ENCODE measurements at regions not wholly inside any gene's neighbourhood (a gene's known extent, or its start where the extent isn't known, plus 50 kb on each side); places are given as distances from the start of the nearest gene placed in this dataset.

DNA sequence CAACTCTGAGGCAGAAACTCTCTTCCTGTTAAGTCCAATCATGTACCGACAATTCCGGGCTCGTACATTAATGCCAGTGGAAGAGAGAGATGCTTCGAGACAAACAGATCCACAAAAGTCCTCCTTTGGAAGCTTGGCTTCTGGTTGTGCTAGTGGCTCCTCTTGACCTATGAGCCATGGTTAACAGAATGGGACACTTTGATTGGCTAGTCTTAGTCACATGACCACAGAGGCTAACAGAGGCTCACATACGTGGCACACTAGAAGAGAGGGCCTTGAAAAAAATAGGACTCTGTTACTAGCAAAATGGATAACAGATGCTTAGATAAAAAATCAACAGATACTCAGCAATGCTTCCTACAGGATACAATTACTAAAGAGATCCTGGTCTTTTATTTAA is 1211.9 kb upstream of the GYPC start:
- FAIRE-seq (no peak), DNase-seq (ENCODE audit: extremely low spot score, insufficient read length, low read depth) (no peak)

DNA sequence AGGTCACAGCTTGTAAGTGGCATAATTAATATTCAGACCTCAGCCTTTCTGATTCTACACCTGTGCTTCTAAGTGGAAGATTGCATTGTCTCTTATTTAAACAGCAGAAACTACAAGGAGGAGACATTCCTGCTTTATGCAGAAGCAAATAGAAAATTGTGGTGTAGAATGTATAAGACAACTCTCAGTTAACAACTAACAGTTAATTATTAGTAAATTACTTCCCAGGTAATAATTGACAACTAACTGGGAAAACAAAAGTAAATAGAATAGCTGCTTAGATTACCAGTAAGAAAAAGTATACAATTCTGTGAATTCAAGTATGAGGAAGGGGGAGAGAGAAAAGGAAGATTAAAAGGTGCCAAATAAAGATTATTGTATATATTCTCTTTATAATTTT is 1210.5 kb upstream of the GYPC start:
- no peak for FAIRE-seq
- no peak for DNase-seq (ENCODE audit: extremely low spot score, insufficient read length, low read depth)

GRCh38 chr2:125450092-125450491 is 1205.9 kb upstream of the GYPC start:
- FAIRE-seq (no peak), DNase-seq (ENCODE audit: extremely low spot score, insufficient read length, low read depth) (no peak)

GRCh38 chr2:125455110-125455509 is 1200.8 kb upstream of the GYPC start:
- FAIRE-seq, result no peak

GRCh38 chr2:125456693-125457363 is 1199.1 kb upstream of the GYPC start:
- DNase-seq (ENCODE audit: extremely low spot score, insufficient read length, low read depth), result no peak
- FAIRE-seq, result no peak

More at GRCh38 chr2:125455110-125455509, 1200.8 kb upstream of the GYPC start:
- DNase-seq (ENCODE audit: extremely low spot score, insufficient read length, low read depth), result no peak

DNA sequence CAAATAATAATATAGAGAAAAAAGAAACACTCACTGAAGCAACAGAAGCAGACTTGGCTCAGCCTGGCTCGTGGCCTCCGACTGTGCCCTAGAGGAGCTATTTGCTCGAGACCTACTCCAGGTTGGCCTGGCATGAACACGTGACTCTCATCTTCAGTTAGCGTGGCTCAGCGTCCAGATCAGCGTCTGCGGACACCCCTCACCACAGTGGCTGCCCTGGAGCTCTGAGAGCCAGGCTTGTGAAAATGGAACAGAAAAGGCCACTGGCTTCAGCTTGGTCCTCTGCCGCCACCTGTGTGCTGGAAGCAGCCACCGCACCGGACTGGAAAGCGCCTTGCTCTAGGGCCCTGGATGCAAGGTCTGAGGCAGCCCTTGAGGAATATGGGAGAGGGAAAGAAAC is 1184.0 kb upstream of the GYPC start:
- DNase-seq (ENCODE audit: extremely low spot score, insufficient read length, low read depth), result peak; percentile 1
- no peak for FAIRE-seq

DNA sequence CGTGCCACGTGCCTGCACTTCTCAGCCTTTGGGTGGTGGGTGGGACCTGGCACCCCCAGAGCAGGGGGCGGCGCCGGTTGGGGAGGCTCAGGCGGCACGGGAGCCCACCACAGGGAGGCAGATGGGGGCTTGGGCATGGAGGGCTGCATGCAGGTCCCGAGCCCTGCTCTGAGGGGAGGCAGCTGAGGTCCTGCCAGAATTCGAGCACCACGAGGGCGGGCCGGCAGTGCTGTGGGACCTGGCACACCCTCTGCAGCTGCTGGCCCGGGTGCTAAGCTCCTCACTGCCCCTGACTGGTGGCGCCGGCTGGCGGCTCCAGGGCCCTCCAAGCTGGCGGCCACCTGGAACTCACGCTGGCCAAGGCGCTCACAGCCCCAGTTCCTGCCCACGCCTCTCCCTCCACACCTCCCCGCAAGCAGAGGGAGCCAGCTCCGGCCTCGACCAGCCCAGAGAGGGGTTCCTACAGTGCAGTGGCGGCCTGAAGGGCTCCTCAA is 1176.8 kb upstream of the GYPC start:
- FAIRE-seq, result no peak

GRCh38 chr2:125490308-125490707 is 1165.7 kb upstream of the GYPC start:
- FAIRE-seq (no peak), DNase-seq (ENCODE audit: extremely low spot score, insufficient read length, low read depth) (no peak)

More for the DNA sequence above, 1176.8 kb upstream of the GYPC start:
- no peak for DNase-seq (ENCODE audit: extremely low spot score, insufficient read length, low read depth)

DNA sequence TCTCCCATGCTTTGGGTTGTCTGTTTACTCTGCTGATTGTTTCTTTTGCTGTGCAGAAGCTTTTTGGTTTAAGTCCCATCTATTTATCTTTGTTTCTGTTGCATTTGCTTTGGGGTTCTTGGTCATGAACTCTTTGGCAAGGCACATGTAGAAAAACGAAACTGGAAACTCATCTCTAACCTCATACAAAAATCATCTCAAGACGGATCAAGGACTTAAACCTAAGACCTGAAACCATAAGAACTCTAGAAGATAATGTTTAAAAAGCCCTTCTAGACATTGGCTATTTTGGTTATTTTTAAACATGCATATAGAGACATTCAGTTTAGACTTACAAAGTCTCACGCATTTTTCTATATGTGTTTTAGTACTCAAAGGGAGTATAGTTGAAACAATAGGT is 1164.3 kb upstream of the GYPC start:
- DNase-seq (ENCODE audit: extremely low spot score, insufficient read length, low read depth), result no peak
- FAIRE-seq, result peak; percentile 41

GRCh38 chr2:125512313-125512712 is 1143.6 kb upstream of the GYPC start:
- DNase-seq (ENCODE audit: extremely low spot score, insufficient read length, low read depth) (no peak), FAIRE-seq (no peak)

- FAIRE-seq, result no peak
- no peak for DNase-seq (ENCODE audit: extremely low spot score, insufficient read length, low read depth)
Observed at GRCh38 chr2:125516496-125517109, 1139.4 kb upstream of the GYPC start.

GRCh38 chr2:125526093-125526492 is 1129.9 kb upstream of the GYPC start:
- no peak for FAIRE-seq

GRCh38 chr2:125535089-125535488 is 1120.9 kb upstream of the GYPC start:
- DNase-seq (ENCODE audit: extremely low spot score, insufficient read length, low read depth) (no peak), FAIRE-seq (no peak)

More at GRCh38 chr2:125526093-125526492, 1129.9 kb upstream of the GYPC start:
- no peak for DNase-seq (ENCODE audit: extremely low spot score, insufficient read length, low read depth)

DNA sequence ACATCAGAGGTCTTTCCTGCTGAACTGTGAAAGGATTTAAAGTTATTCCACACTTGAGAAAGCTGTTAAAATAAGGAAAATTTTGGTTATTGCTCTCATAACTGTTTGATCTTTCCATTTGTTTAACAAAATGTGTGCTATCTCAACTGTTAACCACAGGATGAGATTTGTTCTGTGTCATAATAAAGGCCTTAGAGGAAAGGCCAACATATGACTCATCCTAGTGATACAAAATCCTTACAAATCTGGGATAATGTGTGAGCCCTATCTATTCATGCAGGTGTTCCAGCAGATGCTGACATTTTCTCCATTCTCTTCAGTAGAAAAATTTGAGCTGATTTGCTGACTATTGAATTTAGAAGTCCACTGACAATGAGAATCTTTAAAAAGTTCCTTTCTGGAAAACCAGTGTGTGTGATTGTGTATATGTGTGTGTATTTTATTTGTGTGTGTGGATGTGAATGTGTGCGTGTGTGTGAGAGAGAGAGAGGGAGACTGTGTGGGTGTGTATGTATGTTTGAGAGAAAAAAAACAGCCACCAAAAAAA is 1111.9 kb upstream of the GYPC start:
- no peak for FAIRE-seq
- no peak for DNase-seq (ENCODE audit: extremely low spot score, insufficient read length, low read depth)

DNA sequence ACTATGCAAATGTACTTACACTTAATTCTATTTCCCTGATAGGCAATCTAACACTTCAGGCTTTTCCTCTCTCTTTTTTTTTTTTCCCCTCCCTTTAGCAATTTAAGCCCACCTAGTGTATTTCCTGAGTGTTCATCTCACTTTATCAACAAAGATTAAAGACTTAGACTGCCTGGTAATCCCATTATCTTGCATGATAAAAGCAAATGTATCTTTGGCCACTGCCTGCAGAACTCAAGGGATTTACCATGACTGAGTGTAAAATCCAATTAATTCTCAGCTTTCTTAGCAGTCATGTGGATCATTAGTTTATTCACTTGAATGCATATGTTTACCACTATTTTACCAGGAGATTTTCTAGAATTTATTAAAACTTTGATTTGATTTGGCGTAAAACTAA is 1102.2 kb upstream of the GYPC start:
- DNase-seq (ENCODE audit: extremely low spot score, insufficient read length, low read depth) (no peak), FAIRE-seq (no peak)

DNA sequence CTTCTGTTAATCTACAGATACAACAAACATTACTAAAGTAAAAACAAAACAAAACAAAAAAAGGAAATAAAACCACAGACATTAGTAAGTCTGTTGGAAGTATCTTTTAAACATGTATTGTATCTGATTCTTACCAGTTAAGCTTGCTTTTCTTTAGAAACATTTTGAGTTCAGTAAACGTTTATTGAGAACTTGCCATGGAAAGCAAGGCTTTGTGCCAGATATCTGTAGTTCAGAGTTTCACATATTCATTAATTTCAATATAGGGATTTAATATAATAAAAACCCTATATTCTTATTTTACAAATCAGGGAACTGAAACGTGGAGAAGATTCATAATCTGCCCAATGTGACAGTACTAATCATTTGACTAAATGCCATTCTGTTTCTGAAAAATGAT is 1101.0 kb upstream of the GYPC start:
- no peak for DNase-seq (ENCODE audit: extremely low spot score, insufficient read length, low read depth)
- no peak for FAIRE-seq

DNA sequence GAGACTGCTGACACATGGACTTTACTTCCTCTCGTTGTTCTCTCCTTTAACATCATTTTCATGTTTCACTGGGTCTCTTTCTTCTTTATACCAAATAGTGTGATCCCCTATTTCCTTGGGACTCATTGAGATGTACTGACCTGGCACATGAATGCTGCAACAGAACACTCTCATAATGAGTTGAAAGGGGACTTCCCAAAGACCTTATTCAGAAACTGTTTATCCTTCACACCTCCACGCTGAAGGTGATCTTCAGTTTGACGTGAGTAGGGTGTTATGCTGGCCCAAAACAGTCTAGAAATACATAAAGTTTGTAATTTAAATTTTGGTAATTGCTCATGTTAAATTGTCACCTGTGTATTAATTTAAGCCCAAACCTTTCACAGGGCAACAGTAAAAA is 1096.8 kb upstream of the GYPC start:
- DNase-seq (ENCODE audit: extremely low spot score, insufficient read length, low read depth) (no peak), FAIRE-seq (no peak)

DNA sequence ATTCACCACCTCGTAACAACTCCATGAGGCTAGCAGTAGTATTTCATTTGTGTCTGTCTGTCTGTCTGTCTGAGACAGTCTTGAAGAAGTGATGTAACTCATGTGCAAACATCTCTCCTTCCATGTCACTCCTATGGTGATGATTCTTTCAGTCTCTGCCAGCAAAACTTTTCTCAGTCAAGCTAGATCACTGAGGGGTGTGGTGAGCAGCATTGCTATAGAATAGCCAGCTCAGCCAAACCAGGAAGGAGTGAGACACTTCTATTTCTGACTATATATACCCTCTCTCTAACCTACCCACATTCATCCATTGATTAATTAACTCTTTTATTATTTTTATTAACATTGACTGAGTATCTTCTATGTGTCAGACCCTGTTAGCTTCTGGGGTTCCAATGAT is 1095.1 kb upstream of the GYPC start:
- no peak for FAIRE-seq
- no peak for DNase-seq (ENCODE audit: extremely low spot score, insufficient read length, low read depth)

GRCh38 chr2:125561302-125561701 is 1094.7 kb upstream of the GYPC start:
- FAIRE-seq, result no peak
- DNase-seq (ENCODE audit: extremely low spot score, insufficient read length, low read depth), result no peak

DNA sequence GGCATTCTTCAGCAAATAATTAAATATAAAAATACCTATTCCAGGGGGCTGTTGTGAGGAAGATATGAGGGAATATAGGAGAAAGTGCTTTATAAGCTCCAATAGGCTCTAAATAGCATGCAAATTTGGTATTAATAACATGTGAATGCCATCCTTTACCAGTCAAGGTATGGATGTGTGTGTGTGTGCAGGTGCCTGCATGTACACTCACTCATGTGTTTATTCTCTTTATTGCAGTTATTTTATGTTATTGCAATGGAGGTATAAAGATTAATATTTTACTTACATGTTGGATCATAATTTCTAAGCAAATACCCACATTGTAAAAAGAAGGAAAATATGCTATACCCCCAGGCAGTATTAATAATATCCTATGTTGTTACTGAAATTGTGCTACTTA is 1093.0 kb upstream of the GYPC start:
- FAIRE-seq, result no peak

DNA sequence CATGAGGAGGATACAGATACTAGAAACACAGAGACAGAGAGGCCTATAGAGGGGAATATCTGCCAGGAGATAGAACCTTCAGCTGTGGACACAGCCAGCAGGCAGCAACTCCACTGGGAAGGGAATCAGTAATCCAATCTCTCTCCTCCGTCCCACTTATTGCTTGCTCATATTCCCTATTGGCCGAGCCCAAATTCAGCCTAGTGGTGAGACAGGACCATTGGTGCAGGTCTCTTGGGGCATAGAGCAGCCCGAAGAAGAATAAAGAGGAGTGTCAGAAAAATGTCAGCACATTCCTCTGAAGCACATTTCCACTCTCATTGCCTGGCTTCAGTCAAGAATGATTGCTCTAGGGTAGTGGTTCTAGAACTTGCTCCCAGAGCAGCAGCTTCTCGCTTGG is 1091.5 kb upstream of the GYPC start:
- FAIRE-seq, result no peak
- no peak for DNase-seq (ENCODE audit: extremely low spot score, insufficient read length, low read depth)

More for the DNA sequence above, 1093.0 kb upstream of the GYPC start:
- DNase-seq (ENCODE audit: extremely low spot score, insufficient read length, low read depth), result no peak

All from GM18507 (cell line).